ENCODE measurements at regions not wholly inside any gene's neighbourhood (a gene's known extent, or its start where the extent isn't known, plus 50 kb on each side); places are given as distances from the start of the nearest gene placed in this dataset.

DNA sequence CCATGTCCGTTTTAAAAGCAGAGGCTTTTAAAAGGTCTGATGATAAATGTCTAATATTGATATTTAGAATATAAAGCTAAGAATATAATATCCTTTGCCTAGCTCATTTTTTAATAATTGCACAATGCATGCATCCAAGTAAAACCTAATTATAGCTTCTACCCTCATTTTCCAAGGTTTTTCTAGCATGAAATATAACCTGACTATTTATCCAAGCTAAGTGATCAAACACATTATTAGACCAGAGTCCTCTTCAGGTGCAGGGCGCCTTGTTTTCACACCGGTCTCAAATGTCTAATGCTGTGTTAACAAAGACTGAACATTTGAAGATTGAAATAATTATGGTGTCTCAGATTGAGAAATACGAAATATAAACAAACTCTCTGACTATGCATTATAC, 648.9 kb upstream of the CXADR start:
- DNase-seq, result no peak

DNA sequence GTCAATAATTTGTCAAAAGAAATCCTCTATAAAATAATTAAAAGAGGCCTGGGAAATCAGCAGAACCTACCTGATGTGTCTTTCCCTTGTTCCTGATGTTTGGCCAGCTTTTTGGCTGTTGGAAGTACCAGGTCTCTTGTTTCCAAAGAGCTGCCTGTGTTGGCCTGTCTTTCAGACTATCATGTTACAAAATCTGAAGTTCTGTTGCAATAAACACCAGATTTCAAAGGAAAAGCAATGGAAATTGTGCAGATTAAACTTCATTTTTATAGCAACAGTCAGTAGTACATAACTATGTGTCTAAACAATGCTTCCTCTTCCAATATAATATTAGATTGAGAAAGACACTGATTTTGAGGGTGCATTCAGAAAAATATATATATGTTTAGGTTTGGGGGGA, 647.2 kb upstream of the CXADR start:
- DNase-seq, result no peak

DNA sequence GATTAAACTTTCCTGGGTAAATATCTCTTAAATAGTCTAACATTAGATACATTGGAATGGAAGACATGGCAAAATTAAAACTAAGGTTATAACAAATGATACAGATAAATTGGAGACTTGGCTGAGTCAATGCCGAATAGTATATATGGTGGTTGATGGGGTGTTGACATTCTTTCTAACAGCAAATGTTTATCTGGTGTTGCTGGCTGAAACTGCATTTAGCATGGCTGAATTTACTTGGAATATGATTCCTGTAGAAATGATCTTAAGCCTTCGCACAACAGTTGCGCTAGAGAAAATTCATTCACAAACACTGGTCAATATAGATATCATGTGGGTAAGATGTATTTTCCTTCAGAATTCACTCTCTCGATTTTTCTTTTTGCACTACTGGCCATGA, 646.0 kb upstream of the CXADR start:
- DNase-seq, result no peak

DNA sequence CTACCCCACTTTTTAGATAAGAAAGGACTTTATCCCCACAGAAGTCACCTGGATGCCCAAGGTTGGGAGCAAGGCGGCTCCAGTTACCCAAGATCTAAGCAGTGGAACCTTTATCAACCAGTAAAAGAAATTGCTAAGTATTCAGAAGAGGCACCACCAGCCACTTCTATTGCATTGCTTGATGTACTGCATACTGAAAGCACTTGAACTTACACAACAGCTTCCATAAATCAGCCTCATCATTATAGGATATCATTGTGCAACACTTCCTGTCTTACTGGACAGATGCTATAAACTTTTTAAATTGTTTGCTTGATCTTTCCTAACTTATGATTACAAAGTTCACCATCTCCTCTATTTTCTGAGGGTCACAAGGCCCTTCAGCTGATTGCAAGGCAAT, 642.7 kb upstream of the CXADR start:
- DNase-seq, result no peak

GRCh38 chr21:16872616-16873015, 640.2 kb upstream of the CXADR start:
- DNase-seq, result no peak

GRCh38 chr21:16873176-16873575, 639.7 kb upstream of the CXADR start:
- DNase-seq, result no peak

- DNase-seq, result no peak
Measured at GRCh38 chr21:16873596-16873995, 639.2 kb upstream of the CXADR start.

GRCh38 chr21:16879479-16879878, 633.4 kb upstream of the CXADR start:
- no peak for DNase-seq

DNA sequence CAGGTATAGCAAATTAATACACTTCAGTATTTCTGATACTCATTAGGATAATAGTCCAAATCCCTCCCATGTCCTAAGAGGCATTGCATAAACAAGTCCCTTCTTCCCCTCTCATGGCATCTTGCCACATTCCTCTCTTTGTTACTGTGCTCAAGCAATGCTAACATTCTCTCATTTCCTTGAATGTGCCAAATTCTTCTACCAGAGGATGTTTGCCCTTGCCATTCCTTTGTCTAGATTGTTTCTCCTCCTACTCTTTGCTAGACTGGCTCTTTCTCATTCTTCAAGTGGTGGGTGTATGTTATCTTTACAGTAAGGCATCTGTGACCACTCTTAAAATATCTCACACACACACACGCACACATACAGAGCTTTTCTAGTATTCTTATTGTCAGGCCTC, 621.0 kb upstream of the CXADR start:
- DNase-seq, result no peak

DNA sequence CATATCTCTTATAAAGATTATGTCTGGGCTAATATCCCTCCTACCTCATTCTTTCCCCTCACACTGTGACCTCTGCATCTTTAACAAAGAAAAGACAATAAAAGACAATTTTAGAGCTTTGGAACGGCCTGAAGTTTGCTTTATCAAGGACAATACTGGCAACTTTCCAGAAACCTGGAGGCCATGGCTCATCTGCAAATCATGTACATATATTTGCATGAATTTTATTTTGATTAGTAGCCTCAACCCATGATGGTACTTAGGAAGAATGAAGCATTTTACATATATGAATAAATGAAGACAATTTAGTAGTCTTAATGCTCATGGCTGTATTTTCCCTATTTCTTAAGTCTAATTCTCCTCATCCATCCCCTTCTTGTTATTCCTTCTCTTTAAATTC, 612.2 kb upstream of the CXADR start:
- no peak for DNase-seq

DNA sequence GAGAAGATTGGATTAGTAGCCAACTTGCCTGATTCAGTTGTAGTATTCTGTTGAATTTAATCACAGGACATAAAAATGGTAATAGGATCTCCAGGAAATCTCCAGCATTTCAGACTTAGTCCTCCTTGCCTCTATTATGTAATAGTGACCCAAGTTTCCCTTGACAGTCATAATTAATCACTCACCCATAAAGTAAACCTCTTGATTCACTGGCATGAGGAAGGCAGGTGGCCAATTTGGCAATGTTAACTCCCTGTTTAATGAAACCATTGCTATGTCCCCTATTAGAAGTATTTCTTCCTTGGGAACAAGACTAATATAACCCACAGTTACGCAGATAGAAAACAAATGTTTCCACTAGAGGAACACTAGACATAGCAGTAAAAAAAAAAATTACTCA, 604.8 kb upstream of the CXADR start:
- no peak for DNase-seq

- no peak for DNase-seq
Measured at GRCh38 chr21:16910435-16911165, 602.2 kb upstream of the CXADR start.

- DNase-seq, result no peak
Measured at GRCh38 chr21:16911166-16911607, 601.7 kb upstream of the CXADR start.

- no peak for DNase-seq
Measured at GRCh38 chr21:16912075-16912474, 600.8 kb upstream of the CXADR start.

GRCh38 chr21:16913010-16913409, 599.8 kb upstream of the CXADR start:
- DNase-seq, result no peak

DNA sequence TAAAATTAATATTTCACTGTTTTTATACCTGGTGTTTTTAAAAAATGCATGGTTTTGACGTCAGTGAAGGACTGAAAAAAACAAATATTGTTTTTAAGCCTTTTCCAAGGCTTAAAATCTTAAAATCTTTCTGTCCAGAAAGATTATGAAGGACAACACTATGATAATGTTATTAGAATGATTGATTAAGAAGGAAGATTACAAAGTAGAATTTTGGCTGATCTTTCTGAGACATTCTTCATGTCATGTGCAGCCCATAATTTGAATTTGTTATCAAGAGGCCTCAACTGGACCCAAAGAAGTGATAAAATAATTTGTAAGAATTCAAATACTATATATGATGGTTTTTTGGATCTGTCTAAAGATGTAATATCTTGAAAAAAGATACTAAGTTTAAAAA, 584.4 kb upstream of the CXADR start:
- no peak for DNase-seq

- DNase-seq, result no peak
Measured at GRCh38 chr21:16932314-16932713, 580.5 kb upstream of the CXADR start.

- DNase-seq, result no peak
Measured at GRCh38 chr21:16942703-16943102, 570.1 kb upstream of the CXADR start.

DNA sequence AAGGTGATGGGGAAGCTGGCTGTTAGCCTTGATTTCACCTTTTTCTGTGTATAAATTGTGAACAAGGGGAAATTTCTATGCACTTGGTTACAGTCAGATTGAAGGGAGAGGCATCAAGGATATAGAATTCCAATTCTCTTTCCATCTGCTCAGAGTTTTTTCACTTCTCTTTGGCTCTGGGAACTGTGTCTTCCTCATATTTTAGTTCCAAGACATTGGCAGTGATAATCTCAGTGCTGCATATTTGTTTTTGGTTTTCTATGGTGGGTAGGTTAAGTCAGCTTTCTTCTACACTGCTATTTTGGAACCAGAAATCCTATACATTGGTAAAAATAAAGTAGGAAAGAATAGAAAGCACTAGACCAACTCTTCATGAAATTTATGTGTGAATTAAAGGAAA, 569.6 kb upstream of the CXADR start:
- no peak for DNase-seq

GRCh38 chr21:16945580-16945979, 567.3 kb upstream of the CXADR start:
- no peak for DNase-seq

DNA sequence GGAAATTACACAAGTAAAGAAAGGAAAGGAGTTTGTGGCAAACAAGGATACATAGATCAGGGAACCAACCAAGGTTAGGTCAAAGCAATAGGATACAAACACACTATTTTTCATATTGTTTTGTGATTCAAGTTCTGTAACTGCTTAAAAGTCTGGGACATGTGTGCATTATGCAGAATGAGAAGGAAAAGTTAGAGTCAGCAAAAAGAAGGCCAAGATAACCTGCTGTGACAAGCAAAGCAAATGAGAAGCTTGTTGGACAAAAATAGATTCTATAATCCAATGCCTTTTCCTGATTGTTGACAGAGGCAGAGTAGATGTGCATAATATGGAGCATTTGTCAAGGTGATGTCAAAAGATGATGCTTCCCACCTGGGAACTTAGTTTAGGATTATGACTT, 556.0 kb upstream of the CXADR start:
- DNase-seq, result no peak

GRCh38 chr21:16965424-16965823, 547.4 kb upstream of the CXADR start:
- no peak for DNase-seq

GRCh38 chr21:16968436-16968835, 544.4 kb upstream of the CXADR start:
- no peak for DNase-seq

- no peak for DNase-seq
Measured at GRCh38 chr21:16969636-16970035, 543.2 kb upstream of the CXADR start.

- DNase-seq, result no peak
Measured at GRCh38 chr21:16974060-16974459, 538.8 kb upstream of the CXADR start.

Data from suppressor macrophage treated with lipopolysaccharide for 1 hour (primary cell).